AML-193 (cell line): ENCODE measurements at regions not wholly inside any gene's neighbourhood (a gene's known extent, or its start where the extent isn't known, plus 50 kb on each side); places are given as distances from the start of the nearest gene placed in this dataset.
A peak's percentile ranks its signal among the peaks of the same experiment; 100 is the strongest.
"Not testable (repeated sequence)": the region's sequence is repeated elsewhere in the genome, so short reads cannot be mapped to it uniquely, and the experiment has no call there.

Experiments
- DNase-seq, 2 experiments: peaks; one replicate each; lab custom pipeline; 2025; lab: John Stamatoyannopoulos, UW

GRCh38 chr5:177941386-177941785 is 54.7 kb downstream of the PROP1 start:
- not testable (repeated sequence) for DNase-seq

GRCh38 chr5:177939246-177940171 is 56.5 kb downstream of the PROP1 start:
- DNase-seq: not testable (repeated sequence)

- not testable (repeated sequence) for DNase-seq
These were observed 57.3 kb downstream of the PROP1 start for GRCh38 chr5:177938767-177939166.

- peak in 1 of 2 experiments; percentile 0 for DNase-seq
These were observed 61.8 kb downstream of the PROP1 start for GRCh38 chr5:177934233-177934632.

- not testable (repeated sequence) for DNase-seq
These were observed 65.6 kb downstream of the PROP1 start for GRCh38 chr5:177930269-177931022.

- not testable (repeated sequence) for DNase-seq
These were observed 66.4 kb downstream of the PROP1 start for GRCh38 chr5:177929618-177930017.

- DNase-seq: not testable (repeated sequence)
These were observed 68.5 kb downstream of the PROP1 start for GRCh38 chr5:177927500-177927899.

GRCh38 chr5:177924577-177924976 is 71.5 kb downstream of the PROP1 start:
- not testable (repeated sequence) for DNase-seq

GRCh38 chr5:177923837-177924236 is 72.2 kb downstream of the PROP1 start:
- not testable (repeated sequence) for DNase-seq

- DNase-seq: not testable (repeated sequence)
These were observed 72.9 kb downstream of the PROP1 start for GRCh38 chr5:177923189-177923588.

GRCh38 chr5:177909261-177909660 is 86.8 kb downstream of the PROP1 start:
- not testable (repeated sequence) for DNase-seq

GRCh38 chr5:177902806-177903205 is 93.2 kb downstream of the PROP1 start:
- not testable (repeated sequence) for DNase-seq

- DNase-seq: not testable (repeated sequence)
These were observed 96.0 kb downstream of the PROP1 start for GRCh38 chr5:177900066-177900465.

GRCh38 chr5:177894681-177895453 is 101.2 kb downstream of the PROP1 start:
- not testable (repeated sequence) for DNase-seq

- not testable (repeated sequence) for DNase-seq
These were observed 103.7 kb downstream of the PROP1 start for GRCh38 chr5:177892357-177892665.

GRCh38 chr5:177891547-177892356 is 104.3 kb downstream of the PROP1 start:
- not testable (repeated sequence) for DNase-seq

GRCh38 chr5:177883295-177883694 is 100.6 kb upstream of the FAM153A start:
- not testable (repeated sequence) for DNase-seq

- not testable (repeated sequence) for DNase-seq
These were observed 93.2 kb upstream of the FAM153A start for GRCh38 chr5:177875900-177876238.

- DNase-seq: not testable (repeated sequence)
These were observed 92.6 kb upstream of the FAM153A start for GRCh38 chr5:177875013-177875899.

- not testable (repeated sequence) for DNase-seq
These were observed 81.2 kb upstream of the FAM153A start for GRCh38 chr5:177863822-177864446.
